Kidney (tissue), 13 donors: ENCODE measurements at regions not wholly inside any gene's neighbourhood (a gene's known extent, or its start where the extent isn't known, plus 50 kb on each side); places are given as distances from the start of the nearest gene placed in this dataset.
"Not testable (repeated sequence)": the region's sequence is repeated elsewhere in the genome, so short reads cannot be mapped to it uniquely, and the experiment has no call there.

ENCODE experiments used
- DNase-seq, 5 donors: peaks; one replicate each; pipeline ENCODE4 v3.0.0-alpha.2; 2013 to 2020
- FAIRE-seq: peaks from 2 replicates; lab custom pipeline; 2012; peaks lifted over from hg19 to GRCh38; lab: Jason Lieb, UNC
- H3K27ac ChIP-seq, 2 donors: one replicate each; pipeline ENCODE4 v1.7.0; 2013; ENCODE audit warnings: low read depth in 2 of 2, low read length in 2 of 2, inconsistent platforms in 1 of 2
- H3K27me3 ChIP-seq: one replicate; pipeline ENCODE4 v1.7.1; 2013; ENCODE audit warnings: low read length, inconsistent platforms; ENCODE audit not compliant: control insufficient read depth, insufficient read depth
- H3K36me3 ChIP-seq, 3 donors: one replicate each; pipeline versions ENCODE4 v1.7.0 to v1.7.1; 2013; ENCODE audit warnings: low read length in 3 of 3, control low read depth in 1 of 3, inconsistent platforms in 1 of 3; ENCODE audit not compliant: insufficient read depth in 3 of 3, control insufficient read depth in 2 of 3
- H3K4me1 ChIP-seq, 3 donors: one replicate each; pipeline versions ENCODE4 v1.7.0 to v1.7.1; 2013; ENCODE audit warnings: low read length in 3 of 3, inconsistent platforms in 1 of 3, low read depth in 1 of 3; ENCODE audit not compliant: control insufficient read depth in 2 of 3, insufficient read depth in 2 of 3
- H3K4me3 ChIP-seq, 3 donors: one replicate each; pipeline versions ENCODE4 v1.7.0 to v1.8.1; 2013; ENCODE audit warnings: low read length in 3 of 3, control low read depth in 1 of 3, inconsistent platforms in 1 of 3
- H3K9ac ChIP-seq, 3 donors: one replicate each; pipeline versions ENCODE4 v1.7.0 to v1.7.1; 2013; ENCODE audit warnings: low read length in 3 of 3, control low read depth in 1 of 3, inconsistent platforms in 1 of 3
- H3K9me3 ChIP-seq, 3 donors: one replicate each; pipeline versions ENCODE4 v1.7.0 to v1.7.1; 2013; ENCODE audit warnings: low read length in 3 of 3, control low read depth in 1 of 3, inconsistent platforms in 1 of 3; ENCODE audit not compliant: control insufficient read depth in 2 of 3, insufficient read depth in 1 of 3
- intact Hi-C: fragments of 100-400 bp; cut with DNase I; formaldehyde crosslinking; loops from one replicate; pipeline ENCODE4 v1.11.1; 2022
- TF ChIP-seq, protein P1 (sequence below): IDR thresholded peaks from 3 replicates; pipeline ENCODE4 v1.5.1; 2012; ENCODE audit warnings: mild to moderate bottlenecking, moderate library complexity, borderline replicate concordance; ENCODE audit not compliant: insufficient read depth; ENCODE audit errors: extremely low read depth
- donor health status: control.
- donor health status: control.
- donor health status: control.
- donor health status: control.
- donor health status: control.
- donor health status: DM: yes; HTN: yes; CAD: no.
- donor health status: Normal renal cell carcinoma (clear cell type).

DNA sequence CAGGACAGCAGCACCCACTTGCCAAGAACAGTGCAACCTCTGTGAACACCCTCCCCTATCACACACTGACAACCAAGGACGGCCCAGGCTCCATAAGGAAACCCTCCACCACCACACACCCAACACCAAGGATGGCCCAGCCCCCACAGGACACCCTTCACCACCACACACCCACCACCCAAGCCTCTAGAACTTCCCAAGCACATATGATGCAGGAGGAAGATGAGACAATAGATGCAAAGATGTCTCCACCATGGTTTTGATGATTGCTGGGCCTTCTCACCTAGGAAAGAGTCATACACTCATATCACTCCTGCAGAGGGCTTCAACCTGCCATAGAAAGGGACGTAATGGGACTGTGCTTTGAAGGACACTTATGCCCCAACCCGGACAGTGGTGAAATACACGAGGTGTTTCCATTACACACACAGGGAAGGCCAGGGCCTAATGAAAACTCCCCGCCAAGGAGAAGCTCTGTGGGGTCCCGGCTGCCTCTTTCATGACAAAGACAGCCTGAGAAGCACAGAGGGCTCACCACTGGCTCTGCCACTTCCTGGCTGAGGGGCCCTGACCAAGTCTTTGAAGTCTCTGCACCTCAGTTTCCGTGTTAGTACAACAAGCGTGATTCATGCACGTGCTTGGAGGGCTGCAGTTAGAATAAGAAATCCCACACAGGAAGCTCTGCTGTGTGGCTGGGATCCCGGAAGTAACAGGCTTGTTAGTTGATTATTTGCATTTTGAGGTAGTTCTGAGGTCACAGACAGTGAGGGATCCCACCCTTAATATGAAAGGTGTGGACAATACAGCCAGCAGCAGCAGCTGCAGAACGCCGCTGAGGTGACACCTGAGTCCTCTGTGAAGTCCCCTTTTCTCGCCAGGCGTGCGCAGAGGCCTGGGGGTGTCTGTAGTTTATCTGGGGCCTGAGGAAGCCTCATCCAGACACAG, 61.9 kb upstream of the ATP12A start:
- Histone ChIP-seq H3K9me3 (no peaks in the 10 kb centered on the region), H3K36me3 (no peaks in the 10 kb centered on the region), H3K9ac (no peak overlapping the region), H3K27ac (no peak overlapping the region), H3K27me3 (no peaks in the 10 kb centered on the region), H3K4me3 (no peak overlapping the region), H3K4me1 (no peaks in the 10 kb centered on the region)
- DNase-seq = no peak
- TF ChIP-seq, protein P1, sequence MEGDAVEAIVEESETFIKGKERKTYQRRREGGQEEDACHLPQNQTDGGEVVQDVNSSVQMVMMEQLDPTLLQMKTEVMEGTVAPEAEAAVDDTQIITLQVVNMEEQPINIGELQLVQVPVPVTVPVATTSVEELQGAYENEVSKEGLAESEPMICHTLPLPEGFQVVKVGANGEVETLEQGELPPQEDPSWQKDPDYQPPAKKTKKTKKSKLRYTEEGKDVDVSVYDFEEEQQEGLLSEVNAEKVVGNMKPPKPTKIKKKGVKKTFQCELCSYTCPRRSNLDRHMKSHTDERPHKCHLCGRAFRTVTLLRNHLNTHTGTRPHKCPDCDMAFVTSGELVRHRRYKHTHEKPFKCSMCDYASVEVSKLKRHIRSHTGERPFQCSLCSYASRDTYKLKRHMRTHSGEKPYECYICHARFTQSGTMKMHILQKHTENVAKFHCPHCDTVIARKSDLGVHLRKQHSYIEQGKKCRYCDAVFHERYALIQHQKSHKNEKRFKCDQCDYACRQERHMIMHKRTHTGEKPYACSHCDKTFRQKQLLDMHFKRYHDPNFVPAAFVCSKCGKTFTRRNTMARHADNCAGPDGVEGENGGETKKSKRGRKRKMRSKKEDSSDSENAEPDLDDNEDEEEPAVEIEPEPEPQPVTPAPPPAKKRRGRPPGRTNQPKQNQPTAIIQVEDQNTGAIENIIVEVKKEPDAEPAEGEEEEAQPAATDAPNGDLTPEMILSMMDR = no peak
- FAIRE-seq = no peak
- intact Hi-C loops = no loop called here

DNA sequence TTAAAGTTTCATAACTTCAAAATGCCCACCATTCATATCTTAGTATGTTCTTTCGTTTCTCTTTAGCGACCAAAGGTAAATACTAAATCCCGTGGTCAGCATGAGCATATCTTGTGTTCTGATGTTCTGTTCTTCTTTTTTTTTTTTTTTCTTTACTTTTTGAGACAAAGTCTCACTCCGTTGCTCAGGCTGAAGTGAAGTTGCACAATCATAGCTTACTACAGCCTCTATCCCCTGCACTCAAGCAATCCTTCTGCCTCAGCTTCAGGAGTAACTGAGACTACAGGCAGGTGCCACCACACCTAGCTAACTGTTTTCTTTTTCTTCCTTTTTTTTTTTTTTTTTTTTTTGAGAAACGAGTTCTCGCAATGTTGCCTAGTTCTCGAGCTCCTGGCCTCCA, 60.9 kb upstream of the ATP12A start:
- H3K4me1 ChIP-seq = no peaks in the 10 kb centered on the region
- no peaks in the 10 kb centered on the region for H3K36me3 ChIP-seq
- TF ChIP-seq, protein P1 = no peak
- DNase-seq = no peak
- FAIRE-seq = no peak
- H3K9ac ChIP-seq = no peak overlapping the region
- H3K4me3 ChIP-seq = no peak overlapping the region
- H3K27me3 ChIP-seq = no peaks in the 10 kb centered on the region
- intact Hi-C loops = no loop called here
- no peaks in the 10 kb centered on the region for H3K9me3 ChIP-seq
- no peak overlapping the region for H3K27ac ChIP-seq

DNA sequence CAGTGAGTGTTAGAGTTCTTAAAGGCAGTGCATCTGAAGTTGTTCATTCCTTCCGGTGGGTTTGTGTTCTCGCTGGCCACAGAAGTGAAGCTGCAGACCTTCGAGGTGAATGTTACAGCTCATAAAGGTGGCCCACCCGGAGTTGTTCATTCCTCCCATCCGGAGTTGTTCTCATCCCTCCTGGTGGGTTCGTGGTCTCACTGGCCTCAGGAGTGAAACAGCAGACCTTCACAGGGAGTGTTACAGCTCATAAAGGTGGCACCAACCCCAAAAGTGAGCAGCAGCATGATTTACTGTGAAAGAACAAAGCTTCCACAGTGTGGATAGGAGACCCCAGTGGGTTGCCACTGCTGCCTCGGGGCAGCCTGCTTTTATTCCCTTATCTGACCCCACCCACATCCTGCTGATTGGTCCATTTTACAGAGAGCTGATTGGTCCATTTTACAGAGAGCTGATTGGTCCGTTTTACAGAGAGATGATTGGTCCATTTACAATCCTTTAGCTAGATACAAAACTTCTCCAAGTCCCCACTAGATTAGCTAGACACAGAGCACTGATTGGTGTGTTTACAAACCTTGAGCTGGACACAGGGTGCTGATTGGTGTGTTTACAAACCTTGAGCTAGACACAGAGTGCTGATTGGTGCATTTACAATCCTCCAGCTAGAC, 57.6 kb upstream of the ATP12A start:
- H3K9ac ChIP-seq, H3K4me3 ChIP-seq, H3K27ac ChIP-seq, intact Hi-C loops, H3K27me3 ChIP-seq, H3K36me3 ChIP-seq, DNase-seq, FAIRE-seq, H3K4me1 ChIP-seq, H3K9me3 ChIP-seq: not testable (repeated sequence)

DNA sequence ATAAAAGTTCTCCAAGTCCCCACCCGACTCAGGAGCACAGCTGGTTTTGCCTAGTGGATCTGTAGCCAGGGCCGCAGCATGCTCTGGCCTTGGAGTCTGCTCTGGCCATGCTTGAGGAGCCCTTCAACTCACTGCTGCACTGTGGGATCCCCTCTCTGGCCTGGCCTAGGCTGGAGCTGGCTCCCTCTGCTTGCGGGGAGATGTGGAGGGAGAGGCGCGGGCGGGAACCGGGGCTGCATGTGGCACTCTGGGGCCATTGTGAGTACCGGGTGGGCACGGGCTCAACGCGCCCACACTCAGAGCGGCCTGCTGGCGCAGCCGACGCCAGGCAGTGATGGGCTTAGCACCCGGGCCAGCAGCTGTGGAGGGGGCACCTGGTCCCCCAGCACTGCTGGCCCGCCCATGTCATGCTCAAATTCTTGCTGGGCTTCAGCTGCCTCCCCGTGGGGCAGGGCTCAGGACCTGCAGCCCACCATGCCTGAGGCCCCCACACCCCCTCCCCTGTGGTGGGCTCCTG, 57.0 kb upstream of the ATP12A start:
- intact Hi-C loops = no loop called here

More for the DNA sequence above, 57.0 kb upstream of the ATP12A start:
- no peaks in the 10 kb centered on the region for H3K27me3 ChIP-seq
- FAIRE-seq (no peak), DNase-seq (no peak)
- no peak overlapping the region for H3K4me3 ChIP-seq
- no peak overlapping the region for H3K27ac ChIP-seq
- H3K9me3 ChIP-seq = no peaks in the 10 kb centered on the region
- no peaks in the 10 kb centered on the region for H3K36me3 ChIP-seq
- no peak overlapping the region for H3K9ac ChIP-seq
- TF ChIP-seq, protein P1 = no peak
- H3K4me1 ChIP-seq = no peaks in the 10 kb centered on the region
